CD8-positive, alpha-beta memory T cell (primary cell): ENCODE measurements at regions not wholly inside any gene's neighbourhood (a gene's known extent, or its start where the extent isn't known, plus 50 kb on each side); places are given as distances from the start of the nearest gene placed in this dataset.

ENCODE experiments used
- CTCF ChIA-PET: fragments of 350-600 bp; sonication (Branson Sonifier 250); formaldehyde crosslinking; loops from one replicate; lab custom pipeline; 2021; ENCODE audit warnings: antibody characterized with exemption; lab: Charles Lee
- POLR2A ChIA-PET: fragments of 350-600 bp; sonication (Branson Sonifier 250); formaldehyde crosslinking; loops from one replicate; lab custom pipeline; 2021; ENCODE audit warnings: antibody characterized with exemption; lab: Charles Lee
- DNase-seq, 5 donors: peaks; one replicate each; pipeline versions ENCODE4 v3.0.0 to v3.0.0-alpha.2; 2020 to 2022; ENCODE audit warnings: mixed read lengths in 1 of 5
- H3K27ac ChIP-seq: one replicate; pipeline ENCODE4 v1.7.0; 2013; ENCODE audit warnings: low read depth, mild to moderate bottlenecking, low read length, moderate library complexity
- H3K27me3 ChIP-seq: 2 replicates; pipeline ENCODE4 v1.7.0; 2013; ENCODE audit warnings: low read length, mild to moderate bottlenecking; ENCODE audit not compliant: insufficient read depth, poor library complexity, severe bottlenecking
- H3K36me3 ChIP-seq: 2 replicates; pipeline ENCODE4 v1.7.0; 2013; ENCODE audit warnings: mild to moderate bottlenecking, low read length, moderate library complexity; ENCODE audit not compliant: insufficient read depth
- H3K4me1 ChIP-seq: 2 replicates; pipeline ENCODE4 v1.7.0; 2013; ENCODE audit warnings: mild to moderate bottlenecking, low read length, moderate library complexity; ENCODE audit not compliant: insufficient read depth
- H3K4me3 ChIP-seq: 2 replicates; pipeline ENCODE4 v1.7.0; 2013; ENCODE audit warnings: mild to moderate bottlenecking, low read length
- H3K9me3 ChIP-seq: 2 replicates; pipeline ENCODE4 v1.7.0; 2013; ENCODE audit warnings: mild to moderate bottlenecking, low read length
- H3K27ac Mint-ChIP-seq, 8 donors: one replicate each; pipeline ENCODE4 v1.8.0; 2020 to 2021; ENCODE audit warnings: mixed read lengths in 8 of 8, mild to moderate bottlenecking in 6 of 8, inconsistent platforms in 3 of 8, moderate library complexity in 3 of 8
- H3K27me3 Mint-ChIP-seq, 2 donors: one replicate each; pipeline ENCODE4 v1.8.0; 2020 to 2021; ENCODE audit warnings: mixed read lengths in 2 of 2, mild to moderate bottlenecking in 1 of 2, moderate library complexity in 1 of 2
- H3K36me3 Mint-ChIP-seq, 3 donors: one replicate each; pipeline ENCODE4 v1.8.0; 2020 to 2021; ENCODE audit warnings: mixed read lengths in 3 of 3, inconsistent platforms in 1 of 3, mild to moderate bottlenecking in 1 of 3
- H3K4me1 Mint-ChIP-seq, 3 donors: one replicate each; pipeline ENCODE4 v1.8.0; 2020 to 2021; ENCODE audit warnings: mixed read lengths in 3 of 3, inconsistent platforms in 1 of 3, mild to moderate bottlenecking in 1 of 3
- H3K4me3 Mint-ChIP-seq, 7 donors: one replicate each; pipeline ENCODE4 v1.8.0; 2020 to 2021; ENCODE audit warnings: mixed read lengths in 7 of 7, mild to moderate bottlenecking in 6 of 7, moderate library complexity in 4 of 7, inconsistent platforms in 2 of 7
- H3K9me3 Mint-ChIP-seq, 5 donors: one replicate each; pipeline ENCODE4 v1.8.0; 2020 to 2022; ENCODE audit warnings: mixed read lengths in 5 of 5, mild to moderate bottlenecking in 3 of 5, moderate library complexity in 2 of 5, inconsistent platforms in 1 of 5

GRCh38 chr7:106476751-106477150, 184.2 kb downstream of the CCDC71L start:
- no peaks in the 10 kb centered on the region for H3K9me3 ChIP-seq
- no peaks in the 10 kb centered on the region for H3K4me1 ChIP-seq
- no peak overlapping the region for H3K4me3 ChIP-seq
- CTCF ChIA-PET, result no interaction called here
- H3K27me3 ChIP-seq, result no peaks in the 10 kb centered on the region
- Mint-ChIP-seq H3K27me3 (peaks cover 3 to 12% of the 10 kb centered on the region in 2 donors), H3K4me1 (no peaks in the 10 kb centered on the region), H3K27ac (no peak overlapping the region), H3K9me3 (no peaks in the 10 kb centered on the region), H3K36me3 (no peaks in the 10 kb centered on the region), H3K4me3 (no peak overlapping the region)
- H3K27ac ChIP-seq, result no peak overlapping the region
- DNase-seq, result no peak
- POLR2A ChIA-PET, result no interaction called here
- H3K36me3 ChIP-seq, result no peaks in the 10 kb centered on the region

GRCh38 chr7:106472741-106473140, 188.0 kb upstream of the NAMPT start:
- no peaks in the 10 kb centered on the region for H3K36me3 ChIP-seq
- CTCF ChIA-PET, result no interaction called here
- no peak for DNase-seq
- no peaks in the 10 kb centered on the region for H3K4me1 ChIP-seq
- Mint-ChIP-seq H3K9me3 (no peaks in the 10 kb centered on the region), H3K27me3 (peaks cover 4 to 35% of the 10 kb centered on the region in 2 donors), H3K4me3 (no peak overlapping the region), H3K27ac (no peak overlapping the region), H3K36me3 (no peaks in the 10 kb centered on the region), H3K4me1 (no peaks in the 10 kb centered on the region)
- H3K4me3 ChIP-seq, result no peak overlapping the region
- no peaks in the 10 kb centered on the region for H3K9me3 ChIP-seq
- POLR2A ChIA-PET, result no interaction called here
- H3K27me3 ChIP-seq, result no peaks in the 10 kb centered on the region
- H3K27ac ChIP-seq, result no peak overlapping the region

GRCh38 chr7:106471686-106472440, 187.1 kb upstream of the NAMPT start:
- H3K4me1 ChIP-seq, result no peaks in the 10 kb centered on the region
- Mint-ChIP-seq H3K36me3 (no peaks in the 10 kb centered on the region), H3K4me3 (no peak overlapping the region), H3K4me1 (no peaks in the 10 kb centered on the region), H3K27me3 (peaks cover 4 to 35% of the 10 kb centered on the region in 2 donors), H3K27ac (no peak overlapping the region), H3K9me3 (no peaks in the 10 kb centered on the region)
- H3K4me3 ChIP-seq, result no peak overlapping the region
- DNase-seq, result no peak
- POLR2A ChIA-PET, result no interaction called here
- CTCF ChIA-PET, result no interaction called here
- no peaks in the 10 kb centered on the region for H3K9me3 ChIP-seq
- no peak overlapping the region for H3K27ac ChIP-seq
- no peaks in the 10 kb centered on the region for H3K36me3 ChIP-seq
- H3K27me3 ChIP-seq, result no peaks in the 10 kb centered on the region

- no peak overlapping the region for H3K4me3 Mint-ChIP-seq
- no peak overlapping the region for H3K27ac ChIP-seq
- no peaks in the 10 kb centered on the region for H3K27me3 ChIP-seq
- H3K9me3 Mint-ChIP-seq, result no peaks in the 10 kb centered on the region
- H3K9me3 ChIP-seq, result no peaks in the 10 kb centered on the region
- peaks cover 4 to 30% of the 10 kb centered on the region in 2 donors for H3K27me3 Mint-ChIP-seq
- DNase-seq, result no peak
- ChIA-PET POLR2A (no interaction called here), CTCF (no interaction called here)
- H3K4me1 ChIP-seq, result no peaks in the 10 kb centered on the region
- no peak overlapping the region for H3K4me3 ChIP-seq
- no peaks in the 10 kb centered on the region for H3K36me3 Mint-ChIP-seq
- H3K36me3 ChIP-seq, result no peaks in the 10 kb centered on the region
- H3K27ac Mint-ChIP-seq, result no peak overlapping the region
- no peaks in the 10 kb centered on the region for H3K4me1 Mint-ChIP-seq
These were observed 186.2 kb upstream of the NAMPT start for GRCh38 chr7:106471021-106471420.

- Histone ChIP-seq H3K4me1 (no peaks in the 10 kb centered on the region), H3K36me3 (no peaks in the 10 kb centered on the region), H3K27me3 (no peaks in the 10 kb centered on the region), H3K27ac (no peak overlapping the region), H3K9me3 (no peaks in the 10 kb centered on the region), H3K4me3 (no peak overlapping the region)
- ChIA-PET CTCF (interaction anchor here (8.6 kb wide), 1 partner anchor 291 kb away, joined by 100 read pairs; no protein-coding TSS in a partner anchor), POLR2A (no interaction called here)
- no peaks in the 10 kb centered on the region for H3K9me3 Mint-ChIP-seq
- H3K27me3 Mint-ChIP-seq, result peaks cover 2 to 30% of the 10 kb centered on the region in 2 donors
- no peak overlapping the region for H3K4me3 Mint-ChIP-seq
- no peak overlapping the region for H3K27ac Mint-ChIP-seq
- no peaks in the 10 kb centered on the region for H3K4me1 Mint-ChIP-seq
- H3K36me3 Mint-ChIP-seq, result no peaks in the 10 kb centered on the region
- no peak for DNase-seq
These were observed 182.1 kb upstream of the NAMPT start for GRCh38 chr7:106466867-106467266.

GRCh38 chr7:106465704-106466468, 181.1 kb upstream of the NAMPT start:
- Mint-ChIP-seq H3K4me1 (no peaks in the 10 kb centered on the region), H3K36me3 (no peaks in the 10 kb centered on the region), H3K27me3 (peaks cover 2 to 25% of the 10 kb centered on the region in 2 donors), H3K4me3 (no peak overlapping the region), H3K27ac (no peak overlapping the region), H3K9me3 (no peaks in the 10 kb centered on the region)
- Histone ChIP-seq H3K36me3 (no peaks in the 10 kb centered on the region), H3K27me3 (no peaks in the 10 kb centered on the region), H3K9me3 (no peaks in the 10 kb centered on the region), H3K4me1 (no peaks in the 10 kb centered on the region), H3K27ac (no peak overlapping the region), H3K4me3 (no peak overlapping the region)
- DNase-seq, result no peak
- ChIA-PET CTCF (interaction anchor here (8.6 kb wide), 1 partner anchor 290 kb away, joined by 100 read pairs; no protein-coding TSS in a partner anchor), POLR2A (no interaction called here)

- no peaks in the 10 kb centered on the region for H3K4me1 ChIP-seq
- no peak for DNase-seq
- H3K4me3 ChIP-seq, result no peak overlapping the region
- ChIA-PET POLR2A (no interaction called here), CTCF (interaction anchor here (1.5 to 8.6 kb wide), 2 partner anchors 289 to 293 kb away, joined by 3 to 100 read pairs; no protein-coding TSS in a partner anchor)
- no peaks in the 10 kb centered on the region for H3K36me3 Mint-ChIP-seq
- H3K36me3 ChIP-seq, result no peaks in the 10 kb centered on the region
- no peak overlapping the region for H3K27ac ChIP-seq
- no peaks in the 10 kb centered on the region for H3K9me3 ChIP-seq
- H3K27me3 Mint-ChIP-seq, result peaks cover 2 to 14% of the 10 kb centered on the region in 2 donors
- H3K4me1 Mint-ChIP-seq, result no peaks in the 10 kb centered on the region
- no peak overlapping the region for H3K4me3 Mint-ChIP-seq
- no peaks in the 10 kb centered on the region for H3K27me3 ChIP-seq
- H3K9me3 Mint-ChIP-seq, result no peaks in the 10 kb centered on the region
- no peak overlapping the region for H3K27ac Mint-ChIP-seq
These were observed 179.9 kb upstream of the NAMPT start for GRCh38 chr7:106464651-106465050.
